ENCODE measurements at regions not wholly inside any gene's neighbourhood (a gene's known extent, or its start where the extent isn't known, plus 50 kb on each side); places are given as distances from the start of the nearest gene placed in this dataset.

- DNase-seq (ENCODE audit: low read depth in 4 of 4, low spot score in 1 of 4), result no peak
Measured at GRCh38 chr9:8262625-8263622, 463.3 kb upstream of the DMAC1 start.

DNA sequence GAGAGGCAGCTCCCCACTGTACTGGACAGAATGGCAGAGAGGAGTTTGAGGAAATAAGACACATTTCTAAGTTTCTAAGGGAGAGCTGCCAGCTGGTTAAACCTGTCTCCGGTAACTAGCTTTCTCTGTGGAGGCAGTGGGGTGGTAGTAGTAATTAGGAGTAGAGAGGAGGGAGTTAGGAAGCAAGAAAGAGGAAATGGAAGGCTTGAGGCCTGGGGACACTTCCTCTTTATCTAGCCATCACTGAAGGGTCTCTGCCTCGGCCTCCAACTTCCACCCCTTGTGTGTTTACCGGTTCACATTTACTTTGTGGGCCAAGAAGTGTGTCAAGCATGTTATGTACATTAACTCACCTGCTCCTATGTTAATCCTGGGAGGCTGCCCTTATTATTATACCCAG, 462.2 kb upstream of the DMAC1 start:
- DNase-seq (ENCODE audit: low read depth in 4 of 4, low spot score in 1 of 4), result no peak

GRCh38 chr9:8259028-8259427, 459.4 kb upstream of the DMAC1 start:
- DNase-seq (ENCODE audit: low read depth in 4 of 4, low spot score in 1 of 4), result no peak

- no peak for DNase-seq (ENCODE audit: low read depth in 4 of 4, low spot score in 1 of 4)
Measured at GRCh38 chr9:8256880-8257279, 457.3 kb upstream of the DMAC1 start.

DNA sequence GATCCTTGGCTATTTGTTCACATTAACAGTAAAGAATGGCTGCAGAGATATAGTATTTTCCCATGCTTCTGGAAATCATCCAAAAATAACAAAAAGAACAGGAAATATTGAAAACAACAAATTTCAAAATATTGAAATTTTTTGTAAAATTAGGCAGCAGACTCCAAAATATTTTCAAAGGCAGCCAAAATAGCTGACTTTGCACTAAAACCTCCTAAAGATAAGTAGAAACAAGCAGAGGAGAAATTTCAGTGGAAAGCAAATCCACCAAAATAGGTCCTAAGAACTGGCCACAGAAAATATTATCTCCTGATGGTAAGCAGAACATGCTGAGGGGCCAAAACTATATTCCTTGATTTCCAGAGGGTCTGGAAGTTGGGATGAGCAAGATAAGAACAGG, 456.3 kb upstream of the DMAC1 start:
- DNase-seq (ENCODE audit: low read depth in 4 of 4, low spot score in 1 of 4), result no peak

DNA sequence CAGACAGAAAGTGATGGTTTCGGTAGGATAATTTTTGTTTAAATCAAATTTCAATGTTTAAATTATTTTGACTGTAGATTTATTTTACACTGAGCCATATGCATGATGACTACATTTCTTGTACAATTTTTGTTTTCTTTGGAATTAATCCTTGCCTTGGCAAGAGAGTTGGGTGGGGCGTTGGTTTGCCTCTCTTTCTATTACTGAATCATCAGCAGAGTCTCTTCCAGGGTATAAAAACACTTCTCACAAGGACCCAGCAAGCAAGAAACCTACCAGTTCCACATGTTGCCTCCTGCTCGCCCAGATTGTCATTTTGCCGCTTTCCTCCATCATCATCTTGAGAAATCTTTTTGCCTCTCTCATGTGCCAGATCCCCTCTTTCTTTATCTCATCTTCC, 455.0 kb upstream of the DMAC1 start:
- DNase-seq (ENCODE audit: low read depth in 4 of 4, low spot score in 1 of 4), result no peak

GRCh38 chr9:8252445-8252844, 452.9 kb upstream of the DMAC1 start:
- no peak for DNase-seq (ENCODE audit: low read depth in 4 of 4, low spot score in 1 of 4)

- no peak for DNase-seq (ENCODE audit: low read depth in 4 of 4, low spot score in 1 of 4)
Measured at GRCh38 chr9:8251566-8251965, 452.0 kb upstream of the DMAC1 start.

GRCh38 chr9:8244505-8245092, 445.0 kb upstream of the DMAC1 start:
- no peak for DNase-seq (ENCODE audit: low read depth in 4 of 4, low spot score in 1 of 4)

DNA sequence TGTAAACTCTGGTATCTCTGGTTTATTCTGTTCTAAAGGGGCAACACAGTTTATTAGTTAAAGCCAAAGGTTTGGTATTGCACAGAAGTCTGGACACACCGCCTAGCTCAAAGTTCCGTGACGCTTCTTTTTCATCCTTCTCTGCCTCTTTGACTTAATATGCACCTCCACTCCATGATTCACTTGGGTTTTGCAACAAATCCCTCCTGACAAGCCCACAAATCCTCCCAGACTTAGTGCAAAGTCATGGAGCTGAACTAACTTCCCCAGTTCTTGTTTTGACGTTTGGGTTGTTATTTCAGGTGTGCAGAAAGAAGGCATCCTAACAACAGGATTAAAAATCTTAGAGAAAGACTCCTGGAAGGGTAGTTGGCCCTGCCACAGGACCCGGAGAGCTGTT, 441.6 kb upstream of the DMAC1 start:
- DNase-seq (ENCODE audit: low read depth in 4 of 4, low spot score in 1 of 4), result no peak

DNA sequence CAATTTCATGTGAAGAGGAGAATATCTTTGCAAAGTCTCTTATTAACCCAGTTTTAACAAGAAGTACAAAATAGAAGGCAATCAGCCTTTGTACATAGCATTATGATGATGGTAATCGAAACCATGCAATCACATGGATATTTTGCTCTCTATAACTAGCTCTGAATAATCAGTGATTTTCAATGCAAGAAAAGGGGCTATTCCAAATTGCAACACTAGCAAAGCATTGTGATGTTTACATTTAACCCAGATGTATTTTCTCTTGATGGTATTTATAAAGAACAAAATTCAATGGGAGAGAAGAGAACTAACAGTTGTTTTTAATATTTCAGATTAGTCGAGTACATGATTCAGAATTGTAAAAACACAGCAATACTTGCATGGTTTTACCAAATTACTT, 437.5 kb upstream of the DMAC1 start:
- DNase-seq (ENCODE audit: low read depth in 4 of 4, low spot score in 1 of 4), result no peak

GRCh38 chr9:8235489-8235888, 435.9 kb upstream of the DMAC1 start:
- no peak for DNase-seq (ENCODE audit: low read depth in 4 of 4, low spot score in 1 of 4)

GRCh38 chr9:8234316-8234715, 434.7 kb upstream of the DMAC1 start:
- DNase-seq (ENCODE audit: low read depth in 4 of 4, low spot score in 1 of 4), result no peak

- no peak for DNase-seq (ENCODE audit: low read depth in 4 of 4, low spot score in 1 of 4)
Measured at GRCh38 chr9:8232726-8233125, 433.1 kb upstream of the DMAC1 start.

- no peak for DNase-seq (ENCODE audit: low read depth in 4 of 4, low spot score in 1 of 4)
Measured at GRCh38 chr9:8229226-8229625, 429.6 kb upstream of the DMAC1 start.

- no peak for DNase-seq (ENCODE audit: low read depth in 4 of 4, low spot score in 1 of 4)
Measured at GRCh38 chr9:8224381-8224801, 424.8 kb upstream of the DMAC1 start.

DNA sequence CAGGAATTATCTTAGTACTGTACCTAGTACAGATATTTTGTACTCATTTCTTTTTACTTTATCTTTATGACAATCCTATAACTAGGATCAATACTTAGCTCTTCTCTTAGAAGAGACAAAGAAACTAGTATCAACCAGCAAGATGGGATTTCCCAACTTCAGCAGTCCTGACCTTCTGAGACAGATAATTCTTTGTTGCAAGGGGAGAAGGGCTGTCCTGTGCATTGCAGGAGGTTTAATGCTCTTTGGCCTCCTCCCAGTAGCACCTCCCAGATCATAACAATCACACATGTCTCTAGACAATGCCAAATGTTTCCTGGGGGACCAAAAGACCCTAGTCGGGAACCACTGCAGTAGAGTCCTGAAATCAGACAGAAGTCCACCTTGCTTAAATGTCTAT, 424.3 kb upstream of the DMAC1 start:
- DNase-seq (ENCODE audit: low read depth in 4 of 4, low spot score in 1 of 4), result no peak

GRCh38 chr9:8221462-8221861, 421.9 kb upstream of the DMAC1 start:
- DNase-seq (ENCODE audit: low read depth in 4 of 4, low spot score in 1 of 4), result no peak

GRCh38 chr9:8208465-8208864, 408.9 kb upstream of the DMAC1 start:
- no peak for DNase-seq (ENCODE audit: low read depth in 4 of 4, low spot score in 1 of 4)

DNA sequence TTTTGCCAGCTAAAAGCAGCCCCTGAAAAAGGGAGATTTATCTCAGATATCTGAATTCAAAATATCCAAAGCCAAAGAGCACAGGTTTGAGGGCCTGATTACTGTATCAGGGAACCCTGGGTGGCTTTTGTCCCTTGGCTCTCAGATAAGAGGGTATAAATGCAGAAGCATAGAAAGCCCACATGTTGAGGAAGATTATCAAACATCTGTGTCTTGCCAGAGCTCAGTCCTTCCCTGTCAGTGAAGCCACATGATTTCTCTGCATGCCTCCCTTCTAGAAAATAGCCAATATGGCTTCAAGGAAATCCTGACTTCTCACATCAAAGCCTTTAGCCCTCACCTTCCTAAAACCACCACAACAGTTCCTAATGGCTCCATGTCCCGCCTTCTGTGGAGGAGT, 408.0 kb upstream of the DMAC1 start:
- DNase-seq (ENCODE audit: low read depth in 4 of 4, low spot score in 1 of 4), result no peak

DNA sequence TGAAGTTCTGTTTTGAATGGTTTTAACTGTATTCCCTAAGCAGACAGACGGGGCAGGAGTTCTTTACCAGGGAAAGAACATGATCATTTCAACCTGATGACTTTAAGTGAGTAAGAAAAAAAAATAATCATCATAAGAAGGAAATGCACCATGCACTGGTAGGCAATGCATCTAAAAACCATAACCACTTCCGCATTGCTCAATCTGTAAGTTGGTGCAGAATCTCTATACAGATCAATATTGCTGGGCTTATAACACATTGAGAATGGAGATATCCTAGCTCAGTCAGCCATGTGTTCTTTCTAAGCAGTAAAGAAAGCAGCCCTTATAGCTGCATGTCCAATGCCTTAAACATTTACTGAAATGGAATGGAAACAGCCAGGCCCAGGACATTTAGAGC, 407.1 kb upstream of the DMAC1 start:
- no peak for DNase-seq (ENCODE audit: low read depth in 4 of 4, low spot score in 1 of 4)

GRCh38 chr9:8205576-8205975, 406.0 kb upstream of the DMAC1 start:
- no peak for DNase-seq (ENCODE audit: low read depth in 4 of 4, low spot score in 1 of 4)

GRCh38 chr9:8189881-8190280, 390.3 kb upstream of the DMAC1 start:
- DNase-seq (ENCODE audit: low read depth in 4 of 4, low spot score in 1 of 4), result no peak
